ENCODE measurements at regions not wholly inside any gene's neighbourhood (a gene's known extent, or its start where the extent isn't known, plus 50 kb on each side); places are given as distances from the start of the nearest gene placed in this dataset.
"Not testable (repeated sequence)": the region's sequence is repeated elsewhere in the genome, so short reads cannot be mapped to it uniquely, and the experiment has no call there.

GRCh38 chr11:98732947-98733346, 287.8 kb upstream of the CNTN5 start:
- Histone ChIP-seq H3K4ac (ENCODE audit: low read depth, low read length) (no peak overlapping the region), H3K9me1 (ENCODE audit: insufficient read depth, low read length) (no peaks in the 10 kb centered on the region), H2BK120ac (ENCODE audit: low read depth, low read length) (no peak overlapping the region), H2AK5ac (ENCODE audit: low read depth, low read length) (no peak overlapping the region), H3K4me2 (ENCODE audit: low read depth, low read length) (no peak overlapping the region), H4K20me1 (ENCODE audit: insufficient read depth, low read length) (no peaks in the 10 kb centered on the region), H2AFZ (replicated peaks; ENCODE audit: low read length, poor library complexity) (no peak overlapping the region), H3K18ac (ENCODE audit: low read depth, low read length) (no peak overlapping the region), H2BK5ac (ENCODE audit: low read depth, low read length, poor library complexity, severe bottlenecking) (no peak overlapping the region), H3K9me3 (ENCODE audit: control insufficient read depth, insufficient read depth, low read length) (peaks cover 6% of the 10 kb centered on the region; the same call in 1 of the 2 replicates), H3K36me3 (ENCODE audit: control insufficient read depth, insufficient read depth, low read length) (no peaks in the 10 kb centered on the region), H2BK15ac (ENCODE audit: low read depth, low read length) (no peak overlapping the region), H2BK20ac (ENCODE audit: low read depth, low read length) (no peak overlapping the region), H3K4me1 (ENCODE audit: control insufficient read depth, insufficient read depth, low read length) (no peaks in the 10 kb centered on the region), H2AK9ac (replicated peaks; ENCODE audit: low read depth, low read length, poor library complexity) (no peak overlapping the region), H4K5ac (ENCODE audit: low read depth, low read length) (no peak overlapping the region), H3K79me1 (ENCODE audit: low read depth in 1 of 2, low read length in 2 of 2) (no peaks in the 10 kb centered on the region), H3K56ac (ENCODE audit: extremely low read depth, insufficient read depth, low read length) (no peak overlapping the region), H3K9ac (ENCODE audit: low read depth, low read length) (no peak overlapping the region), H3K14ac (replicated peaks; ENCODE audit: low read depth, low read length) (no peak overlapping the region), H4K8ac (ENCODE audit: low read depth in 2 of 2, low read length in 2 of 2) (no peak overlapping the region), H3K23ac (ENCODE audit: low read depth, low read length) (no peak overlapping the region), H3K27ac (ENCODE audit: insufficient read depth, low read length) (no peak overlapping the region), H3K4me3 (ENCODE audit: insufficient read depth, low read depth, low read length) (no peak overlapping the region), H3K27me3 (ENCODE audit: control insufficient read depth, insufficient read depth, low read length) (no peaks in the 10 kb centered on the region), H4K91ac (ENCODE audit: insufficient read depth, low read depth, low read length) (no peak overlapping the region)
- no peak for DNase-seq
- no TSS peak for BruUV-seq (replicated peaks)
- TF ChIP-seq RFX5 (IDR thresholded peaks at IDR 0.05; ENCODE audit: low read depth, low read length) = no peak
- no peak for TF ChIP-seq RAD21 (IDR thresholded peaks at IDR 0.05; ENCODE audit: low read length)
- TF ChIP-seq MAFK (IDR thresholded peaks at IDR 0.05; ENCODE audit: low read depth, low read length) = no peak
- TF ChIP-seq FOS (IDR thresholded peaks at IDR 0.05; ENCODE audit: low read depth, low read length) = no peak
- TF ChIP-seq USF2 (IDR thresholded peaks at IDR 0.05; ENCODE audit: low read depth, low read length) = no peak
- no peak for TF ChIP-seq ELK1 (IDR thresholded peaks at IDR 0.05; ENCODE audit: borderline replicate concordance, low read depth, low read length)
- no peak for TF ChIP-seq BHLHE40 (IDR thresholded peaks at IDR 0.05; ENCODE audit: low read depth, low read length)
- TF ChIP-seq NFE2L2 (IDR thresholded peaks at IDR 0.05; ENCODE audit: low read depth, low read length) = no peak
- no peak for TF ChIP-seq CHD1 (IDR thresholded peaks at IDR 0.05; ENCODE audit: low read depth, low read length)
- ChIA-PET POLR2A (ENCODE audit: unreplicated experiment) (no interaction called here), CTCF (no interaction called here)
- intact Hi-C loops (cut with micrococcal nuclease) = no loop called here
- dilution Hi-C loops (cut with HindIII; ENCODE audit: low sequenced_read_pairs, unreplicated experiment) = no loop called here
- in situ Hi-C loops (cut with MboI; ENCODE audit: low sequenced_read_pairs) = no loop called here
- ATAC-seq (ENCODE audit: low read depth) = no peak
- WGBS, 2 experiments (ENCODE audit: extremely low coverage in 2 of 2, insufficient read length in 1 of 2) = no CpG with 5 or more reads among the region's 1 CpG

DNA sequence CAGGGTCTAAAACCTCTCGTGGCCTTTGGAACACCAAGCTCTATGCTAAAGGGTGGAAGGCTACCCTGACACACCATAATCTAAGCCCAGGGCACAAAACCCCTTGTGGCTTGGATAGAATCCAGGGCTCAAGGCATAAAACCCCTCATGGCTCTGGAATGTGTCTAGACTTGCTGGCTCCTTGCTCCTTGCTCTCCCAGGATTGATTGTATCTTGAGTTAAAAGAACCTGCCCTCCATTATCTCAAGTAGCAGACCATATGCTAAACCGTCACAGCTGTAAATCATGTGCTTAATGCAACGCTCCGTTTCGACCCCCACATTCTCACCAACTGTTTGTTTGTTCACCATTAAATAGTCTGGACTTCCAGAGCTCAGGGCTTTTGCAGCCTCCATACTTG, 287.4 kb upstream of the CNTN5 start:
- H4K20me1 ChIP-seq (ENCODE audit: insufficient read depth, low read length); CTCF ChIA-PET; in situ Hi-C loops (cut with MboI; ENCODE audit: low sequenced_read_pairs): not testable (repeated sequence)

More for the DNA sequence above, 287.4 kb upstream of the CNTN5 start:
- H3K27ac ChIP-seq (ENCODE audit: insufficient read depth, low read length); H4K8ac ChIP-seq (ENCODE audit: low read depth in 2 of 2, low read length in 2 of 2); intact Hi-C loops (cut with micrococcal nuclease); H2BK15ac ChIP-seq (ENCODE audit: low read depth, low read length); H3K4me1 ChIP-seq (ENCODE audit: control insufficient read depth, insufficient read depth, low read length); H3K18ac ChIP-seq (ENCODE audit: low read depth, low read length); H3K4ac ChIP-seq (ENCODE audit: low read depth, low read length); H3K14ac ChIP-seq (replicated peaks; ENCODE audit: low read depth, low read length); ATAC-seq (ENCODE audit: low read depth); H3K27me3 ChIP-seq (ENCODE audit: control insufficient read depth, insufficient read depth, low read length); H2AK9ac ChIP-seq (replicated peaks; ENCODE audit: low read depth, low read length, poor library complexity); H3K36me3 ChIP-seq (ENCODE audit: control insufficient read depth, insufficient read depth, low read length); H2BK20ac ChIP-seq (ENCODE audit: low read depth, low read length); H3K9me3 ChIP-seq (ENCODE audit: control insufficient read depth, insufficient read depth, low read length); H4K91ac ChIP-seq (ENCODE audit: insufficient read depth, low read depth, low read length); POLR2A ChIA-PET (ENCODE audit: unreplicated experiment); H3K23ac ChIP-seq (ENCODE audit: low read depth, low read length); H3K56ac ChIP-seq (ENCODE audit: extremely low read depth, insufficient read depth, low read length); H2AK5ac ChIP-seq (ENCODE audit: low read depth, low read length); H3K9ac ChIP-seq (ENCODE audit: low read depth, low read length); H3K79me1 ChIP-seq (ENCODE audit: low read depth in 1 of 2, low read length in 2 of 2); DNase-seq; H4K5ac ChIP-seq (ENCODE audit: low read depth, low read length); H3K4me2 ChIP-seq (ENCODE audit: low read depth, low read length); dilution Hi-C loops (cut with HindIII; ENCODE audit: low sequenced_read_pairs, unreplicated experiment); H2BK120ac ChIP-seq (ENCODE audit: low read depth, low read length); BruUV-seq (replicated peaks); H3K4me3 ChIP-seq (ENCODE audit: insufficient read depth, low read depth, low read length); H3K9me1 ChIP-seq (ENCODE audit: insufficient read depth, low read length); H2BK5ac ChIP-seq (ENCODE audit: low read depth, low read length, poor library complexity, severe bottlenecking); H2AFZ ChIP-seq (replicated peaks; ENCODE audit: low read length, poor library complexity): not testable (repeated sequence)
- 31% methylated on average over 4 of the region's 5 CpGs; no CpG with 5 or more reads in 1 of the 2 experiments for WGBS, 2 experiments (ENCODE audit: extremely low coverage in 2 of 2, insufficient read length in 1 of 2)

Data from IMR-90 (cell line).